Calu3 (cell line): ENCODE measurements at regions not wholly inside any gene's neighbourhood (a gene's known extent, or its start where the extent isn't known, plus 50 kb on each side); places are given as distances from the start of the nearest gene placed in this dataset.
A peak's percentile ranks its signal among the peaks of the same experiment; 100 is the strongest.

Experiments
- BruUV-seq: library from RNA; stranded (reverse); fragments of 400-500 nt; replicated peaks from 2 replicates; lab custom pipeline; 2021; lab: Mats Ljungman, UMichigan
- CTCF ChIA-PET: fragments of 300-600 bp; sonication (Branson Sonifier 250); formaldehyde crosslinking; loops from one replicate; lab custom pipeline; 2022; ENCODE audit warnings: antibody characterized with exemption; lab: Charles Lee
- DNase-seq: peaks from one replicate; pipeline ENCODE4 v3.0.0; 2022
- H3K27ac Mint-ChIP-seq: one replicate; pipeline ENCODE4 v1.8.0; 2022; ENCODE audit warnings: mixed read lengths; ENCODE audit not compliant: unreplicated experiment
- H3K27me3 Mint-ChIP-seq: one replicate; pipeline ENCODE4 v1.8.0; 2022; ENCODE audit warnings: mixed read lengths; ENCODE audit not compliant: unreplicated experiment
- H3K36me3 Mint-ChIP-seq: one replicate; pipeline ENCODE4 v1.8.0; 2022; ENCODE audit warnings: mild to moderate bottlenecking, moderate library complexity, mixed read lengths; ENCODE audit not compliant: insufficient read depth, unreplicated experiment
- H3K4me1 Mint-ChIP-seq: one replicate; pipeline ENCODE4 v1.8.0; 2022; ENCODE audit warnings: mild to moderate bottlenecking, low read depth, mixed read lengths; ENCODE audit not compliant: unreplicated experiment
- H3K4me3 Mint-ChIP-seq: one replicate; pipeline ENCODE4 v1.8.0; 2022; ENCODE audit warnings: mild to moderate bottlenecking, low read depth, moderate library complexity, mixed read lengths; ENCODE audit not compliant: unreplicated experiment
- H3K9me3 Mint-ChIP-seq: one replicate; pipeline ENCODE4 v1.8.0; 2022; ENCODE audit warnings: low read depth, mixed read lengths; ENCODE audit not compliant: unreplicated experiment
- CTCF ChIP-seq: fragments of 200-600 bp; IDR thresholded peaks from one replicate; pipeline ENCODE4 v1.8.0; 2022; ENCODE audit warnings: antibody characterized with exemption; ENCODE audit not compliant: unreplicated experiment
- intact Hi-C: fragments of 100-400 bp; cut with micrococcal nuclease; formaldehyde crosslinking; loops from one replicate; pipeline ENCODE4 v1.10.0; 2022; ENCODE audit not compliant: unreplicated experiment

- Mint-ChIP-seq H3K27me3 (no peaks in the 10 kb centered on the region), H3K36me3 (peaks cover 28% of the 10 kb centered on the region), H3K4me3 (peak overlapping the region; percentile 75), H3K4me1 (peaks cover 57% of the 10 kb centered on the region), H3K27ac (no peak overlapping the region), H3K9me3 (no peaks in the 10 kb centered on the region)
- intact Hi-C loops = loop anchor here (5.0 kb wide), 4 partner anchors 73 to 857 kb away; partner anchors contain the start of genes EIF4G2 and ZBED5
- CTCF ChIA-PET = interaction anchor here (0.7 to 2.3 kb wide), 5 partner anchors 73 to 138 kb away, joined by 3 to 16 read pairs (median 8); partner anchors contain the start of gene ZBED5
- no TSS peak for BruUV-seq
- TF ChIP-seq CTCF = no peak
- DNase-seq = no peak
Measured at GRCh38 chr11:10930224-10930971, 72.5 kb upstream of the ZBED5 start.

- no peaks in the 10 kb centered on the region for H3K27me3 Mint-ChIP-seq
- H3K27ac Mint-ChIP-seq = no peak overlapping the region
- CTCF ChIA-PET = interaction anchor here (0.5 to 1.6 kb wide), 6 partner anchors 14 to 1564 kb away, joined by 3 to 8 read pairs (median 5); partner anchors contain the start of gene EIF4G2
- no peak overlapping the region for H3K4me3 Mint-ChIP-seq
- peaks cover 21% of the 10 kb centered on the region for H3K36me3 Mint-ChIP-seq
- no peak for TF ChIP-seq CTCF
- intact Hi-C loops = no loop called here
- DNase-seq = peak; percentile 9
- peaks cover 34% of the 10 kb centered on the region for H3K4me1 Mint-ChIP-seq
- H3K9me3 Mint-ChIP-seq = no peaks in the 10 kb centered on the region
- BruUV-seq = no TSS peak
Measured at GRCh38 chr11:10927538-10927937, 69.7 kb upstream of the ZBED5 start.

GRCh38 chr11:10926801-10927211 is 69.0 kb upstream of the ZBED5 start:
- no peak overlapping the region for H3K4me3 Mint-ChIP-seq
- no peak overlapping the region for H3K27ac Mint-ChIP-seq
- H3K27me3 Mint-ChIP-seq = no peaks in the 10 kb centered on the region
- intact Hi-C loops = no loop called here
- peaks cover 32% of the 10 kb centered on the region for H3K4me1 Mint-ChIP-seq
- no peak for TF ChIP-seq CTCF
- CTCF ChIA-PET = interaction anchor here (1.1 to 1.6 kb wide), 5 partner anchors 13 to 118 kb away, joined by 3 to 8 read pairs (median 4); partner anchors contain the start of gene EIF4G2
- no peak for DNase-seq
- H3K36me3 Mint-ChIP-seq = peaks cover 19% of the 10 kb centered on the region
- H3K9me3 Mint-ChIP-seq = no peaks in the 10 kb centered on the region
- no TSS peak for BruUV-seq

- H3K36me3 Mint-ChIP-seq = peaks cover 4% of the 10 kb centered on the region
- no peak for TF ChIP-seq CTCF
- CTCF ChIA-PET = interaction anchor here (1.3 kb wide), 1 partner anchor 8 kb away, joined by 3 read pairs; no protein-coding TSS in a partner anchor
- no peak overlapping the region for H3K4me3 Mint-ChIP-seq
- peaks cover 27% of the 10 kb centered on the region for H3K4me1 Mint-ChIP-seq
- H3K9me3 Mint-ChIP-seq = no peaks in the 10 kb centered on the region
- H3K27ac Mint-ChIP-seq = no peak overlapping the region
- BruUV-seq = no TSS peak
- intact Hi-C loops = no loop called here
- DNase-seq = no peak
- no peaks in the 10 kb centered on the region for H3K27me3 Mint-ChIP-seq
Measured at GRCh38 chr11:10925149-10925926, 67.5 kb upstream of the ZBED5 start.
